ENCODE measurements at regions not wholly inside any gene's neighbourhood (a gene's known extent, or its start where the extent isn't known, plus 50 kb on each side); places are given as distances from the start of the nearest gene placed in this dataset.

GRCh38 chr9:79107911-79108676 lies 463.7 kb upstream of the TLE4 start:
- DNase-seq: no peak

- no peak for DNase-seq
Measured at GRCh38 chr9:79111653-79112052, 460.1 kb upstream of the TLE4 start.

GRCh38 chr9:79115176-79115575 lies 456.6 kb upstream of the TLE4 start:
- DNase-seq: no peak

- no peak for DNase-seq
Measured at GRCh38 chr9:79116041-79116440, 455.7 kb upstream of the TLE4 start.

GRCh38 chr9:79116709-79117108 lies 455.1 kb upstream of the TLE4 start:
- DNase-seq: no peak

- no peak for DNase-seq
Measured at GRCh38 chr9:79120533-79120932, 451.2 kb upstream of the TLE4 start.

GRCh38 chr9:79120941-79121340 lies 450.8 kb upstream of the TLE4 start:
- peak; percentile 53 for DNase-seq

GRCh38 chr9:79123415-79123814 lies 448.4 kb upstream of the TLE4 start:
- no peak for DNase-seq

- DNase-seq: no peak
Measured at GRCh38 chr9:79127661-79128060, 444.1 kb upstream of the TLE4 start.

GRCh38 chr9:79129865-79130480 lies 441.8 kb upstream of the TLE4 start:
- DNase-seq: peak; percentile 26

GRCh38 chr9:79131246-79131774 lies 440.5 kb upstream of the TLE4 start:
- DNase-seq: no peak

GRCh38 chr9:79131824-79132377 lies 439.9 kb upstream of the TLE4 start:
- no peak for DNase-seq

GRCh38 chr9:79134654-79135053 lies 437.1 kb upstream of the TLE4 start:
- peak; percentile 62 for DNase-seq

GRCh38 chr9:79135681-79136415 lies 435.9 kb upstream of the TLE4 start:
- no peak for DNase-seq

GRCh38 chr9:79140751-79141150 lies 431.0 kb upstream of the TLE4 start:
- DNase-seq: no peak

- DNase-seq: no peak
Measured at GRCh38 chr9:79143211-79143610, 428.6 kb upstream of the TLE4 start.

GRCh38 chr9:79145442-79145841 lies 426.3 kb upstream of the TLE4 start:
- DNase-seq: no peak

- DNase-seq: no peak
Measured at GRCh38 chr9:79149585-79149984, 422.2 kb upstream of the TLE4 start.

- DNase-seq: no peak
Measured at GRCh38 chr9:79151791-79152190, 420.0 kb upstream of the TLE4 start.

- DNase-seq: no peak
Measured at GRCh38 chr9:79152306-79152705, 419.5 kb upstream of the TLE4 start.

GRCh38 chr9:79154806-79155205 lies 417.0 kb upstream of the TLE4 start:
- DNase-seq: no peak

- no peak for DNase-seq
Measured at GRCh38 chr9:79155308-79155707, 416.5 kb upstream of the TLE4 start.

GRCh38 chr9:79163544-79163943 lies 408.2 kb upstream of the TLE4 start:
- DNase-seq: no peak
